ENCODE measurements at regions not wholly inside any gene's neighbourhood (a gene's known extent, or its start where the extent isn't known, plus 50 kb on each side); places are given as distances from the start of the nearest gene placed in this dataset.

DNA sequence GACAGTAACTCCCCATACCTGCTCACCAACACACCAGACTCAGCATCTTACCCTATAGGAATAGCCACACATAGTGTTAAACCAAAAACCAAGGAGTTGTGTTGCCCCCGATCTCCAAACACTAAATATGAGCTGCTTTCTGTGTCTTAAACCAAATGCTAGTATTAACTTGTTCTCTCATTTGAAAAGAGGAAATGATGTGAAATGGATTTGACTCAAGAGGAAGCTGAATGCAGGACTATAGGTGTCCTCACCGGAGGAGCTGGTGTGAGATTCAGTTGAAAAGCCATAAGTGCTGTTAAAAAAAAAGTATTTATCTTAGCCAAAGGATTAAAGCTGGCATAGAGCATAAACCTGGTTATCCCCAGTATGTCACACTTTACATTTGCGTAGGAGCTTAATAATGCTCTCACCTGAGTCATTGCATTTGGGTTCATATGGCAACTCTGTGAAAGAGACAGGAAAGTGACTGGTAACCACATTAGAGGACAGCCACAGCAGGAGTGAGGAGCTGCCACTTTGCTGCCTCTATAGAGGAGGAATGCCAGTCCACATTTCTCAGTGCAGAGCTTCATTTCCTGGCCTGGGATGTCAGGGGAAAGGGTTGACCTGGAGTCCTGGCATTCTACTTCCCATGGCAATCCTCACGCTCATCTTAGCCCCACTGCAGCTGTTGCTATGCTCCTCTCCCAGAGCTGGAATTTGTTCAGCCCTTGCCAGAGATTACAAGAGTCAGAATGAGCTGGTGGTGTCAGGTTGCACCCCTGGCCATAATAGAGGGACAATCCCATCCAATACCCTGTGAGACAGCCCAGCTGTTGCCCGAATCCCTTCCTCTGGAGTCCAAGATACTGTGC is 143.3 kb upstream of the ANKFN1 start:
- peak; percentile 8 for DNase-seq (ENCODE audit: low spot score)

DNA sequence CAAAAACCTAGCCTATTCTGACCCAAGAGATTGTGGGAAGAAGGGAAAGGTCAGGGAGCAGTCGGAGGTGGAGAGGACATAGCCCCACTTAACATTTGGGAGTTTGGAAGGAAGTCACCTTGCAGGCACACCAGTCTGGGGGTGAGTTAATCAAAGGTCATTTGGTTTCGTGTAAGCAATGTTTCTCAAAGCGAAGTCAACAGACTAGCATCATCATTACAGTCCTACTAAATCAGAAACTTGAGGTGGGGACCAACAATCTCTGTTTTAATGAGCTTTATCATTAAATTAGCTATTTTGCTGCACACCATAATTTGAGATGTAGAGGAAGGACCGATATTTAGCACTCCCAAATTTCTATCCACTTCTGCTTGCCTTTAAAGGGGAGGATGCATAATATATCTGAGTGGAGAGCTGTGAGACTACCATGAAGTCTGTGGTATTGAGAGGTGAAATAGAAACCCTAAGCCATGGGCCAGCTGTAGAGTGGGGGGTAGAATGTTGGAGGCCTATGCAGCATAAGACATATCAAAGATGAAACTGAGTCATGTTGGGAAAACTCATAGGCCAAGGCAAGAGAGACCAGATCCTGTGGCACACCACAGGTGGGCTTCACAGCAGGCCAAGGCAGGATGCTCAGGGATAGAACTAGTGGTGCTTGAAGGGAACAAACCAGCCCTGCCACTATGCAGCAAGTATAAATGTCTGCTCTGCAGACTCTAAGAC is 141.7 kb upstream of the ANKFN1 start:
- no peak for DNase-seq (ENCODE audit: low spot score)

DNA sequence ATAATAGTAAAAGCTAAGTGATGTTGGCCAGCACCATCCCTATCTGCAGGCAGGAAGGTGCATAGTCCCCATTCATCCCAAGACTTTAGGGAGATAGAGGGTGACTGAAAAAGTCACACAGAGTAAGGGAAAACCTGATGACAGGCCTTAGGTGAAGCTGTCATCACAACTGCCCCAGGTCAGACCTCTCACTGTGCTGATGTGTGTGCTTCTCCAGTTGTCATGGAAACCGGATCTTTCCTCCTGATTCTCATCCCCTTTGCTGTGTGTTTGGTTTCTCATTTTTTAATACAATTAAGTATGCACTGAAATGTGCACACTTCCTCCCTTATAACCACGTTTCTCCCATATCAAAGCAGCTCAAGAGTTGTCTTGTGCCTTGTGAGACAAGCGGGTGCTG is 135.1 kb upstream of the ANKFN1 start:
- no peak for DNase-seq (ENCODE audit: low spot score)

DNA sequence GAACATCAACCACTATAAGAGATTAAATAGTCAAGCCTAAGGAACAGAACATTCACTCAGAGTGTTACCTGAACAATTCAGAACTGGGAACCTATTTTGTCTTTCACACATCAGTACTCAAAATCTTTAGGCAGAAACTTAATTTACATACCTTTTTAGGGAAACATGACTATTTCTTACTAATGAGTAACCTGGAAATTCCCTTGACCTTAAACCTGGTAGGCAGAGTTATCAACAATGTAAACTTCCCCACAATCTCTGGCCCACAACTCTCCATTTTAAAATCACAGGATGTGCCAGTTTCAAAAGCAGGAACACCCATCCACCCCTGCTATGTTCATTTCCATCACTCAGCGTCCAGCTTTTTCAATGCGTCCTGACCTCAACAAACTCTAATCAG is 132.9 kb upstream of the ANKFN1 start:
- no peak for DNase-seq (ENCODE audit: low spot score)

DNA sequence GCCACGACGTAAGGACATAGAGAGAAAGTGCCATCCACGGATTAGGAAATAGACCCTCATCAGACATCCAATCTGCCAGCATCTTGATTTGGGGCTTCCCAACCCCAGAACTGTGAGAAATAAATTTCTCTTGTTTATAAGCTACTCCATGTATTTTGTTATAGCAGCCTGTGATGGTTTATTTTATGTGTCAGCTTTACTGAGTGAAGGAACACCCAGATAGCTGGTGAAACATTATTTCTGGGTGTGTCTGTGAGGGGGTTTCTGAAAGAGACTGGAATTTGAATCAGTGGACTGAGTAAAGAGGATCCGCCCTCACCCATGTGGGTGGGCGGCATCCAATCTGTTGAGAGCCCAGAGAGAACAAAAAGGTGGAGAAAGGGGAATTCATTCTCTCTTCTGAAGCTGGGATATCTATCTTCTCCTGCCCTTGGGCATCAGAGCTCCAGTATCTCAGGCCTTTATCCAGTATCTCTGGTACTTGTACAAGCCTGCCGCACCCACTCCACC is 131.5 kb upstream of the ANKFN1 start:
- DNase-seq (ENCODE audit: low spot score), result no peak

DNA sequence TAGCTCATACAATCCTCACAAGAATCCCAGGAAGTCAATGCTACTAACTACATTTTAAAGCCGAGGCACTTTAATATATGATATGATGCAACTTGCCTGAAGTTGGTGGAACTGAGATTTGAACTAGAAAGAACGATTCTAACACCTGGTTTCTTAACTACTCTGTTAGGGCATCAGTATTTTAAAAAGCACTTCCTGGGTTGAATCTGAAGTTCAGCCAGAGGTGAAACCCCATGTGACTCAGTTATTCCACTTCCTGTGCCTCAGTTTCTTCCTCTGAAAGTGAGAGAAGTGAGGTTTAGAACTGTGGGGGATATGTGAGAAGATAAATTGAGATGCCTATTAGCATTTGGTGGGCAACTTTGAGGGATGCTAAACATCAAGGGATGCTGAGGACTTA is 129.4 kb upstream of the ANKFN1 start:
- DNase-seq (ENCODE audit: low spot score), result no peak

DNA sequence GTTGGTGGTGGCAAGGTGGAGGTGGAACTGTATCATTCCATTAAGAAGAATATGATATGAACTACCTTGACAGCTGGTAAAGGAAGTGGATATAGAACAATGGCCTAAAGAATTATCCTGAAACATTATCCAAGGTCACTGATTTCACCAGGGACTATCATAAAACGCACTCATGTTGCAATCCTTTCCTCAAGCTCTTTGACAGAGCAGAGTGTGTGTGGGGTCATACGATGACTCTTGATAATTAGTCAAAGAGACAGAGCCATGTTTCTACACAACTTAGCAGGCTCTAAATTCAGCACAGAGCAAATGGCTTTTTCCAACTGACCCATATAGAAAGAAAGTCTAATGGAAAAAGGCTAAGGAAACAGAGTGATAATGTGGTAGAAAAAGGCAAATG is 126.4 kb upstream of the ANKFN1 start:
- DNase-seq (ENCODE audit: low spot score), result no peak

DNA sequence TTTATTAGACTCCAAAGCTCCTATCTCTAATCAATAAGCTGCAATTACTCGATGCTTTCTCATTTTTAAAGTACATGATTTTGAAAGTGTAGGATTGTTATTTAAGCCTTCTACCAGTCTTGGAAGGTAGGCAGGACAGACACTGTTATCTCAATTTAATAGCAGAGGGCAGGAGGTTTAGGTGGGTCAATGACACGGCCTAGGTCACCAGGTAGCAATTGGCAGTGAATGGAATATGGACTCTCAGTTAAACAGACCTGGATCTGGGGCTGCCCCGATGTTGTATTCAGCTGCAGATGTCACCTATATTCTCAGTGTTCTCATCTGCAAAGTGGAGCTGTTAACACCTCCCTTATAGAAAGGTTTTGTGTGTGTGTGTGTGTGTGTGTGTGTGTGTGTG is 124.4 kb upstream of the ANKFN1 start:
- no peak for DNase-seq (ENCODE audit: low spot score)

DNA sequence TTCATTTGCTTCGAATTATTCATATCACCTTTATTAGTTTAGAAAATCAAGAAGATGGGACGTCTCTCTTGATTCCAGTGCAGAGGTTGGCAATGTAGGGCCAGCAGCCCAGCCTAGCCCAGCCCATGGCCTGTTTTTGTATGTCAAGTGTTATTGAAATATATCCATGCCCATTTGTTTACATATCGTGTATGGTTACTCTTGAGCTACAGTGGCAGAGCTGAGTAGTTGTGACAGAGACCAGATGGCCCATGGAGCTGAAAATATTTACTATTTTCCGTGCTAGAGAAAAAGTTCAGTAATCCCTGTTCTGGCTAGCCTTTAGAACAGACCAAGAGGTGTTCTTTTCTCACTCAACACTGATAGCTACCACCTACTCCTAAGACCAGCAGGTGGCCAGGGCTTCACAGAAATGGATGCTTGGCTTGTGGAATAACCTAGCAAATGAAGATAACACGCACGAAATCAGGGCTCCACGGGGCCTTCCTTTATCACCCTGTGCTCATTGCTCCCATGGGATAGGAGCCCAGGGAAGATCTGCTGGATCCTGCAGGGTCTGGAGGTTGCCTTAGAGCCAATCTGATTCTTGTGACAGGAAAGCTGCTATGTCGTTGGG is 123.2 kb upstream of the ANKFN1 start:
- DNase-seq (ENCODE audit: low spot score), result no peak

DNA sequence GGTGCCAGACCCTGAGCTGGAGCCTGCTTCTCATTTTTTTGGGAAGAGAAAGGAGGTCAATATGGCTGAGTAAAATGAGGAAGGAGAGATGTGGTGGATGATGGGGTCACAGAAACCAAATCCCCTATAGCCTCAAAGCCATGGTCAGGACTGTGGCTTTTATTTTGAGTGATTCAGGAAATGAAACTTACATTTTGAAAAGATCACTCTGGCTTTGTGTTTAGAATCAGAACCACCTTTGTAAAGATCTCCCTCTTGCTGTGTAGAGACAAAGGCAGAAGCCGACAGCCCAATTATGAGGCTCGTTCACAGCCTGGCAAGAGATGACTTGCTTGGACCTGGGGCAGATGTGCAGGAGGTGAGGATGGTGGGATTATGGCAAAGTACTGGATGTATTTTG is 121.6 kb upstream of the ANKFN1 start:
- no peak for DNase-seq (ENCODE audit: low spot score)

DNA sequence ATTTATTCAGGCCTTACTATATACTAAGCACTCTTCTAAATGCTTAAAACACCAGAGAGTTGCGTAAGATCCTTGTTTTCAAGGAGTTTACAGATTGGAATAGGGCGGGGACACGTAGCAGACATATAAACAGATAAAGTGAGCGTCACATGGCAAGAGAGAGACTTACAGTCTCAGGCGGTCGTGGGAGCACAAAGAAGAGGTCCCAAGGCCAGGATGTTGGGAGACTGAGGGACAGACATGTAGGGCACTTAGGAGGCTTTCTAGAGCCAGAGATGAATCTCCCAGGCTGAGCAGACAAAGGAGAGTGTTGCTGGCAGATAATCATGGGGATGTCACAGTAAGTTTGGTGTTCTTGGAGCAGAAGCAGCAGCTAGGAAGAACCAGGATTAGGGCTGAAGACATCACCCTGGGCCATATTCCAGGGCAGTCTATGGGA is 119.1 kb upstream of the ANKFN1 start:
- no peak for DNase-seq (ENCODE audit: low spot score)

DNA sequence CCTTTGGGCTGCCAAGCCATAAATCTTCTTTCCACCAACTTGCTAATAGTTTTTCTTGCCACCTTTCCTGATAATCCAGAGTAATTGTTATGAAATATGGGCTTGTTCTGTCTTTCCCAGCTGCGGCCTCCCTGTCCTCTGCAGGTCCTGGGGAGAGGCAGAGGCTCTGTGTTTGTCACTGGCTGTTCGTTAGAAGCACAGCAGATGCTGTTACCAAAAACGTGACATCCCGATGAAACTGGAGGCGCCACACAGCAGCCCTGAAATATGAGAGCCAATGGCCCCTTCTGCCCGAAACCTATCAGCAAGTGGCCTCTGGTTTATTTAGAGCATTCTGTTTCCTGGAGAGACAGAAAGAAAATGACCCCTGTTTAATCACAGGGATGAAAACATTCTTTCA is 115.1 kb upstream of the ANKFN1 start:
- DNase-seq (ENCODE audit: low spot score), result no peak

DNA sequence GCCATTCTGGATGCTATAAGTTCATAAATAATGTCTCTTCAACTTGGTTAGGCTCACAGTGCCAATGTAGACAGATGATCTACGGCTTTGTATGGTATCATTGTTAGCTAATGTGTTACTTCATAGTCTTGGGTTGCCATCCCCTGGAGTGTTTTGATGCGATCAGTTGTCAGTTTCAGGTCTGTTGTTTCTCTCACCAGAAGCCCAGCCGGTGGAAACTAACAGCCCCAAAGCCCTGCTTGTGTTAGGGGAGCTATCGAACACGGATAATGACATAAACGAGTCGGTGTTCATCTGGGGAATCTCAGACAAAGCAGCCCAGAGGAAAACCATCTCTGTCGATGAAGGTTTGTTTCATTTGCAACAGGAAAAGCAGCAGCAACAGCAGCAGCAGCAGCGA is 107.4 kb upstream of the ANKFN1 start:
- no peak for DNase-seq (ENCODE audit: low spot score)

DNA sequence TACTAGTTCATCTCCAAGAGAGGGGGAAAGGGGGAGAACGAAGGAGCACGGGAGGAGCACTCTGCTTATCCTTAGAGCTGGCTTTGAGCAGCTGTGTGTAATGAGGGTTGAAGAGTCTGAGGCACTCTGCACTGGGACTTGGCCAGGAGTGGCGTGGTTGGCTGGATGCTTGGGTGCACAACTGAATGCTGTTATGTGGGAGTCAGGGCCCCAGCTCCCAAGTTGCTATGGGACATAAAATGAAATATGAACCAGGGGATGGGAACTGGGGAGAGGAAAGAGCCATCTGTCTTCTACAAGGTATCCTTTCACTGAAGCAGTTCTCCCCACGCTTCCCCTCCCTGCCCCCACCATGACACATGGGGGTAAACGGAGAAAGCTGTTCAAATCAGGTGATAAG is 105.9 kb upstream of the ANKFN1 start:
- no peak for DNase-seq (ENCODE audit: low spot score)

DNA sequence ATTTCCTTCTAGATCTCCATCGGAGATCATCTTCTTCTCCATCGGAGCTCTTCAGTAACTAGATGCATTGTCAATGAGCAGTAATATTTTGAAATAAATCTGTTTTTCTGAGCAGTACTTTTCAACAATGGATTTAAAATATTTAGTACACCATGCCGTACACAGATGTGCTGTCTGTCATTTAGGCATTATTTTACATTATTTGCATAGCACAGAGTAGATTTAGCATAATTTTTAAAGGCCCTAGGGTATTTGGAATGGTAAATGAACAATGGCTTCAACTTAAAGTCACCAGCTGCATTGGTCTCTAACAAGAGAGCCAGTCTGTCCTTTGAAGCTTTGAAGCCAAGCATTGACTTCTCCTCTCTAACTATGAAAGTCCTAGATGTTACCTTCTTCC is 95.4 kb upstream of the ANKFN1 start:
- no peak for DNase-seq (ENCODE audit: low spot score)

DNA sequence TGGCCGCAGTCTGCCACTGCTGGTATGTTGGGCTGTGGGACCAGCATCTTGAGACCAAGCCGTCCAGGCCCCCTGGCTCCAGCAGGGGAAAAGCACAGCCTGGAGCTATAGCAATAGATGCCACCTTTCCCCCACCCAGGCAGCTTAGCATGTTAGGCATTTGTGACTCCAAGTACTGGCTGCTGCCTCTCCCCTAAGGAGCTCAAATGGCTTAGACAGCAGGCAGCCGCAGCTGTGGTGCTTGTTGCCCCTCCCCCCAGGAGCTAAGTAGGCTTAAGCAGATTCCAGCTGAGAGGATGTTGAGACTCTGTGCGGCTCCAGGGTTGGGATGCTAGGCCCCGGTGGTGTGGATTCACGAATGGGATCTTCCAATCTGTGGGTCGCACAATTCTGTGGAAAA is 88.8 kb upstream of the ANKFN1 start:
- no peak for DNase-seq (ENCODE audit: low spot score)

DNA sequence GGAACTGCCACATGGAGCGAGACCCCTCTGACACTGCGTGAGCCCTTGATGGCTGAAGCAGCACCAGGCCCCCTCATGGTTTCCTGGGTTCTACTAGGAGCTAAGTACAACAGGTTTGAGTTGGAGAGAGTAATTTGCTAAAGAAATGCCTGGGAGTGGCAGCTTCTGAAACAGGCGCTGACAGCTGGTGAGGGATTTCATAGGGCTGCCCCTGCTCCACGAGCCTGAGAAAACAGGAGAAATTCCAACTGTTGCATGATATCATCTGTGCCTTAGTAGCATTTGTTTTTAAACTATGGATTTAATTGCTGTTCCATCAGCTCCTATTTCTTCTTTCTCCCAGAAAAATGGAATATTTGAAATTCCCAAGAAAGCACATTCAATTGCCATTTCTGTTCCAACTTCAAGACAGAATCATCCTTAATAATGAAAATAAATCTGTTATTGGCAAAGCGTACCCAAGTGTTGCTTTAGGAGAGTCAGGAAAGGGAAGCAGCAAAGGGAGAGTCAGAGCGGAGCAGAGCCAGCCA is 78.8 kb upstream of the ANKFN1 start:
- DNase-seq (ENCODE audit: low spot score), result no peak

DNA sequence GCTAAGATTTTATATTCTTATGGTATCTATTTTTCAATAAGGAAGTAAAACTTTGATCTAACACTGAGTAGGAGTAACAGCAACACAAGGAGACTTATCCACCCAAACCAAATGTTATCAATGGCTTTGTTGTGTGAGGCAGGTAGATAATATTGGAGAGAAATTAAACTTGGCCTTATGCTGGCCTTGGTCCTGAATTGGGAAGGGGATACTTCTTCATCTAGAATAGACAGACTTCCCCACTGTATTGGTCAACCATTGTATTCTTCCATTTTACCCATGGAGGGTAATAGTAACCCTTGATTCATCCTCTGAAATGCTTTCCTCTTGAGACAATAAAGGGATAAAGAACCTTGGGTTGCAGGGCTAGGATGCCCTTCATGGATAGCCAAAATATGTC is 76.3 kb upstream of the ANKFN1 start:
- no peak for DNase-seq (ENCODE audit: low spot score)

DNA sequence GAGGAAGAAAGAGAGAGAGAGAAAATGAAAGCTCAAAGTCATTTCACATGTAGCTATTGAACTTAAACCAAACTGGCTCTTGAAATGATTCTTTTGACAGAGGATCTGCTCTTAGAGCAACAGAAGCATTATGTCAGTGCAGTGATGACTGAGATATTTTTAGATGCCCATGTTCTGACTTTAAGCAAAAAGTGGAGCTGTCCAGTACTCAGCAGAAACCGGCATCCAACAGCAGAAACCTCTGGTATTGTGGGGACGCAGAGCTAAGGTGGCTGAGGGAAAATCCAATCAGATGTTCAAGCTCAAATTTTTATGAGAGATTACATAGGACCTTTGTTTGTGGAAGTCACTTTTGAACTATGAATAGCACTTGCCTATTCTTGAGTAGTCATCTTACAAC is 69.8 kb upstream of the ANKFN1 start:
- no peak for DNase-seq (ENCODE audit: low spot score)

DNA sequence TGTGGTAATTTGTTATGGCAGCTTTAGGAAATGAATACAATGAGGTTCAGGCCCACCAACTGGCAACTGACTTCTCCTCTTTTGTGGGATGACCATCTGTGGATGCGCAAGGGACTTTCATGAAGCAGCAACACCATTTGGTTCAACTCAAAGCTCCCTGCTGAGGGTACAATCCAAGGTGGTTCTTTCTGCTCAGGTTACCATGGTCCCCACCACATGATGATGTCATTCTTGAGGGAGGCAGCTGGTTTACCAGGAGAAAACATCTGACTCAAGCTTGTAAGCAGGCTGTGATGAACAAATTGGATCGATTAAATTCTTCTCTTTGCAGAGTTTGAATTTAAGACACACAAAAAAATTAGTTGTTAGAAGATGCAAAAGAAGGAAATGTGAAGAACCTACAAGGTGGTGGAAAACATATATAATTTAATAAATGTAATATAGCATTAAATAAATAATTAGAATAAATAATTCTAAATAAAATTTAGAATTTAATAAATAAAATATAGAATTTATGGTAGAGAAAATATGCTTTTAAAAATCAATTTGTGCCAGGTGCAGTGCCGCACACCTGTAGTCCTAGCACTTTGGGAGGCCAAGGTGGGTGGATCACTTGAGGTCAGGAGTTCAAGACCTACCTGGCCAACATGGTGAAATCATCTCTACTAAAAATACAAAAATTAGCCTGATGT is 67.6 kb upstream of the ANKFN1 start:
- DNase-seq (ENCODE audit: low spot score), result no peak

DNA sequence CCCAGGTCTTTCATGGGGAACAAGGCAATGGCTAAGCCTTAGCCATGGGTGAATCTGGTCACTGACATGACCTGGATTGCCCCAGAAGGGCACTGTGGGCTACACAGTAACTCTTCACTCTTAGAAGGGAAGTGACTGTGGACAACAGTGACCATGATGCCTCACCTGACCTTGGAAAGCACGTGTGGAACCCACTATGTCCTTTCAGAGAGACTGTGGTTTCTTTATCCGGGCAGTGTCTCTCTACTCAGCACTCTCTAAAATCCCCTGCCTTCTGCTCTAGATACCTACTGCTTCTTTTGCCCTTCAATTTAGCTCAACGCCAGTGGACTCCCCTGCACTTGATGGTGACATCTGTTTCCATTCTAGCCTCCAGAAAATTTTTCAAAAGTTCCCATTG is 66.1 kb upstream of the ANKFN1 start:
- no peak for DNase-seq (ENCODE audit: low spot score)
